ENCODE measurements at regions not wholly inside any gene's neighbourhood (a gene's known extent, or its start where the extent isn't known, plus 50 kb on each side); places are given as distances from the start of the nearest gene placed in this dataset.
"Not testable (repeated sequence)": the region's sequence is repeated elsewhere in the genome, so short reads cannot be mapped to it uniquely, and the experiment has no call there.

GRCh38 chr13:89402211-89402610, 1731.0 kb downstream of the SLITRK5 start:
- no peaks in the 10 kb centered on the region for H3K27me3 ChIP-seq (ENCODE audit: control insufficient read depth, low read length)
- H3K36me3 ChIP-seq (ENCODE audit: control insufficient read depth, low read length), result no peaks in the 10 kb centered on the region
- no peak overlapping the region for H3K27ac ChIP-seq (ENCODE audit: low read depth, low read length)
- no peaks in the 10 kb centered on the region for H3K79me2 ChIP-seq (ENCODE audit: control insufficient read depth, low read length)
- no peak overlapping the region for H3K4me2 ChIP-seq (ENCODE audit: low read length)
- no peaks in the 10 kb centered on the region for H4K20me1 ChIP-seq (ENCODE audit: control insufficient read depth, insufficient read depth, low read depth, low read length)
- H3K9me3 ChIP-seq (ENCODE audit: control insufficient read depth, insufficient read depth, low read length), result no peaks in the 10 kb centered on the region
- no peak overlapping the region for H3K4me3 ChIP-seq (ENCODE audit: low read length)
- no peak for TF ChIP-seq EZH2phosphoT487 (IDR thresholded peaks at IDR 0.05; ENCODE audit: borderline replicate concordance, low read length)
- no peak for TF ChIP-seq CTCF (IDR thresholded peaks at IDR 0.05; ENCODE audit: low read depth, low read length, poor library complexity, severe bottlenecking)
- no peaks in the 10 kb centered on the region for H3K9me2 ChIP-seq (replicated peaks; ENCODE audit: control insufficient read depth, low read length)
- no peaks in the 10 kb centered on the region for H3F3A ChIP-seq (ENCODE audit: control insufficient read depth, insufficient read depth)
- no peaks in the 10 kb centered on the region for H3K4me1 ChIP-seq (ENCODE audit: control insufficient read depth, low read length)

- not testable (repeated sequence) for H3K4me3 ChIP-seq (ENCODE audit: low read length); H3K9me2 ChIP-seq (replicated peaks; ENCODE audit: control insufficient read depth, low read length); H3K27me3 ChIP-seq (ENCODE audit: control insufficient read depth, low read length); H3K4me1 ChIP-seq (ENCODE audit: control insufficient read depth, low read length); H3K27ac ChIP-seq (ENCODE audit: low read depth, low read length); H3F3A ChIP-seq (ENCODE audit: control insufficient read depth, insufficient read depth); H3K79me2 ChIP-seq (ENCODE audit: control insufficient read depth, low read length); H3K36me3 ChIP-seq (ENCODE audit: control insufficient read depth, low read length); H3K9me3 ChIP-seq (ENCODE audit: control insufficient read depth, insufficient read depth, low read length); H4K20me1 ChIP-seq (ENCODE audit: control insufficient read depth, insufficient read depth, low read depth, low read length); H3K4me2 ChIP-seq (ENCODE audit: low read length)
Observed at GRCh38 chr13:89406096-89406495, 1734.9 kb downstream of the SLITRK5 start.

GRCh38 chr13:89407357-89407756, 1736.2 kb downstream of the SLITRK5 start:
- no peak overlapping the region for H3K27ac ChIP-seq (ENCODE audit: low read depth, low read length)
- no peaks in the 10 kb centered on the region for H3K9me2 ChIP-seq (replicated peaks; ENCODE audit: control insufficient read depth, low read length)
- H3K4me3 ChIP-seq (ENCODE audit: low read length), result no peak overlapping the region
- no peaks in the 10 kb centered on the region for H3K27me3 ChIP-seq (ENCODE audit: control insufficient read depth, low read length)
- no peak for TF ChIP-seq EZH2phosphoT487 (IDR thresholded peaks at IDR 0.05; ENCODE audit: borderline replicate concordance, low read length)
- no peak for TF ChIP-seq CTCF (IDR thresholded peaks at IDR 0.05; ENCODE audit: low read depth, low read length, poor library complexity, severe bottlenecking)
- H3K36me3 ChIP-seq (ENCODE audit: control insufficient read depth, low read length), result no peaks in the 10 kb centered on the region
- no peaks in the 10 kb centered on the region for H4K20me1 ChIP-seq (ENCODE audit: control insufficient read depth, insufficient read depth, low read depth, low read length)
- no peaks in the 10 kb centered on the region for H3K79me2 ChIP-seq (ENCODE audit: control insufficient read depth, low read length)
- no peaks in the 10 kb centered on the region for H3K9me3 ChIP-seq (ENCODE audit: control insufficient read depth, insufficient read depth, low read length)
- H3F3A ChIP-seq (ENCODE audit: control insufficient read depth, insufficient read depth), result no peaks in the 10 kb centered on the region
- H3K4me1 ChIP-seq (ENCODE audit: control insufficient read depth, low read length), result no peaks in the 10 kb centered on the region
- no peak overlapping the region for H3K4me2 ChIP-seq (ENCODE audit: low read length)

- H3K27me3 ChIP-seq (ENCODE audit: control insufficient read depth, low read length), result no peaks in the 10 kb centered on the region
- H4K20me1 ChIP-seq (ENCODE audit: control insufficient read depth, insufficient read depth, low read depth, low read length), result no peaks in the 10 kb centered on the region
- no peak overlapping the region for H3K4me2 ChIP-seq (ENCODE audit: low read length)
- H3K79me2 ChIP-seq (ENCODE audit: control insufficient read depth, low read length), result no peaks in the 10 kb centered on the region
- TF ChIP-seq CTCF (IDR thresholded peaks at IDR 0.05; ENCODE audit: low read depth, low read length, poor library complexity, severe bottlenecking), result no peak
- no peak for TF ChIP-seq EZH2phosphoT487 (IDR thresholded peaks at IDR 0.05; ENCODE audit: borderline replicate concordance, low read length)
- H3K4me1 ChIP-seq (ENCODE audit: control insufficient read depth, low read length), result no peaks in the 10 kb centered on the region
- H3K36me3 ChIP-seq (ENCODE audit: control insufficient read depth, low read length), result no peaks in the 10 kb centered on the region
- H3K4me3 ChIP-seq (ENCODE audit: low read length), result no peak overlapping the region
- no peaks in the 10 kb centered on the region for H3F3A ChIP-seq (ENCODE audit: control insufficient read depth, insufficient read depth)
- no peaks in the 10 kb centered on the region; the same call in 1 of the 2 replicates for H3K9me3 ChIP-seq (ENCODE audit: control insufficient read depth, insufficient read depth, low read length)
- no peak overlapping the region for H3K27ac ChIP-seq (ENCODE audit: low read depth, low read length)
- no peaks in the 10 kb centered on the region for H3K9me2 ChIP-seq (replicated peaks; ENCODE audit: control insufficient read depth, low read length)
Observed at GRCh38 chr13:89432997-89433396, 1761.8 kb downstream of the SLITRK5 start.

GRCh38 chr13:89434624-89435023, 1763.5 kb downstream of the SLITRK5 start:
- not testable (repeated sequence) for H3K36me3 ChIP-seq (ENCODE audit: control insufficient read depth, low read length); H4K20me1 ChIP-seq (ENCODE audit: control insufficient read depth, insufficient read depth, low read depth, low read length); H3K9me2 ChIP-seq (replicated peaks; ENCODE audit: control insufficient read depth, low read length); H3K4me1 ChIP-seq (ENCODE audit: control insufficient read depth, low read length); H3K27ac ChIP-seq (ENCODE audit: low read depth, low read length); H3K9me3 ChIP-seq (ENCODE audit: control insufficient read depth, insufficient read depth, low read length); H3K4me3 ChIP-seq (ENCODE audit: low read length); H3F3A ChIP-seq (ENCODE audit: control insufficient read depth, insufficient read depth); H3K79me2 ChIP-seq (ENCODE audit: control insufficient read depth, low read length); H3K4me2 ChIP-seq (ENCODE audit: low read length); H3K27me3 ChIP-seq (ENCODE audit: control insufficient read depth, low read length)
